Right lobe of liver (tissue), 4 donors: ENCODE measurements at regions not wholly inside any gene's neighbourhood (a gene's known extent, or its start where the extent isn't known, plus 50 kb on each side); places are given as distances from the start of the nearest gene placed in this dataset.

Source experiments
- POLR2A ChIP-seq: fragments of 450-650 bp; IDR thresholded peaks from one replicate; pipeline ENCODE4 v1.6.1; 2017; ENCODE audit warnings: antibody characterized with exemption, mild to moderate bottlenecking
- TF ChIP-seq, protein P1 (sequence below), 4 donors: fragments of 200-600 bp in 3 of 4; fragments of 450-650 bp in 1 of 4; IDR thresholded peaks; one replicate each; pipeline versions ENCODE4 v1.5.1 to v1.8.0; 2016 to 2022; ENCODE audit warnings: antibody characterized with exemption in 4 of 4, mild to moderate bottlenecking in 2 of 4
- donor health status: DM: no; HTN: no; CAD: no.
- donor health status: DM: no; HTN: no; CAD: no.
- donor health status: DM: no; HTN: yes; CAD: no.

DNA sequence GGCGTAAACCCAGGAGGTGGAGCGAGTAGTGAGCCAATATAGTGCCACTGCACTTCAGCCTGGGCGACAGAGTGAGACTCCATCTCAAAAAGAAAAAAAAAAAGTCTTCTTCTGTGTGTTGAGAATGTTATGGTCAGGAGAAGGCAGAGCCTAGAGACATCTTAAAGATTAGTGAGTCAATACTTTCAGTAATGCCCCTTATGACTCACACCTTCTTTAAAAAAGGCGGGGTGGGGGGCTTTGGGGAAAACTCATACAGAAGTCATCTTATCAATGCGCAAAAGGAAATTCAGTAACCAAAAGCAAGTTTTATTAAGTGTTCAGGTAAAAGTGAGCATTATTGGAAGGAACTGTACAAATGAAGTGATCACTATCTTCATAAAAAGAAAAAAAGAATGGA, 1369.8 kb upstream of the LRRTM3 start:
- TF ChIP-seq, protein P1, sequence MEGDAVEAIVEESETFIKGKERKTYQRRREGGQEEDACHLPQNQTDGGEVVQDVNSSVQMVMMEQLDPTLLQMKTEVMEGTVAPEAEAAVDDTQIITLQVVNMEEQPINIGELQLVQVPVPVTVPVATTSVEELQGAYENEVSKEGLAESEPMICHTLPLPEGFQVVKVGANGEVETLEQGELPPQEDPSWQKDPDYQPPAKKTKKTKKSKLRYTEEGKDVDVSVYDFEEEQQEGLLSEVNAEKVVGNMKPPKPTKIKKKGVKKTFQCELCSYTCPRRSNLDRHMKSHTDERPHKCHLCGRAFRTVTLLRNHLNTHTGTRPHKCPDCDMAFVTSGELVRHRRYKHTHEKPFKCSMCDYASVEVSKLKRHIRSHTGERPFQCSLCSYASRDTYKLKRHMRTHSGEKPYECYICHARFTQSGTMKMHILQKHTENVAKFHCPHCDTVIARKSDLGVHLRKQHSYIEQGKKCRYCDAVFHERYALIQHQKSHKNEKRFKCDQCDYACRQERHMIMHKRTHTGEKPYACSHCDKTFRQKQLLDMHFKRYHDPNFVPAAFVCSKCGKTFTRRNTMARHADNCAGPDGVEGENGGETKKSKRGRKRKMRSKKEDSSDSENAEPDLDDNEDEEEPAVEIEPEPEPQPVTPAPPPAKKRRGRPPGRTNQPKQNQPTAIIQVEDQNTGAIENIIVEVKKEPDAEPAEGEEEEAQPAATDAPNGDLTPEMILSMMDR (IDR thresholded peaks at IDR 0.05) = no peak
- TF ChIP-seq POLR2A = no peak
